ENCODE measurements at regions not wholly inside any gene's neighbourhood (a gene's known extent, or its start where the extent isn't known, plus 50 kb on each side); places are given as distances from the start of the nearest gene placed in this dataset.

- no peak for TF ChIP-seq POLR2AphosphoS5 (IDR thresholded peaks at IDR 0.05; ENCODE audit: low read depth, low read length)
- TF ChIP-seq CTCF (IDR thresholded peaks at IDR 0.05): no peak
Observed at GRCh38 chr11:15727520-15727914, 612.8 kb downstream of the INSC start.

Measured in Panc1 (cell line).